Lower leg skin (tissue), 3 donors: ENCODE measurements at regions not wholly inside any gene's neighbourhood (a gene's known extent, or its start where the extent isn't known, plus 50 kb on each side); places are given as distances from the start of the nearest gene placed in this dataset.

Experiments
- POLR2A ChIP-seq, 2 donors: fragments of 450-650 bp; IDR thresholded peaks; one replicate each; pipeline ENCODE4 v1.6.1; 2016 to 2017; ENCODE audit warnings: antibody characterized with exemption in 2 of 2, mild to moderate bottlenecking in 1 of 2, moderate library complexity in 1 of 2
- TF ChIP-seq, protein P1 (sequence below), 3 donors: fragments of 450-650 bp; IDR thresholded peaks; one replicate each; pipeline ENCODE4 v1.5.1; 2016; ENCODE audit warnings: antibody characterized with exemption in 3 of 3, mild to moderate bottlenecking in 3 of 3, moderate library complexity in 2 of 3

DNA sequence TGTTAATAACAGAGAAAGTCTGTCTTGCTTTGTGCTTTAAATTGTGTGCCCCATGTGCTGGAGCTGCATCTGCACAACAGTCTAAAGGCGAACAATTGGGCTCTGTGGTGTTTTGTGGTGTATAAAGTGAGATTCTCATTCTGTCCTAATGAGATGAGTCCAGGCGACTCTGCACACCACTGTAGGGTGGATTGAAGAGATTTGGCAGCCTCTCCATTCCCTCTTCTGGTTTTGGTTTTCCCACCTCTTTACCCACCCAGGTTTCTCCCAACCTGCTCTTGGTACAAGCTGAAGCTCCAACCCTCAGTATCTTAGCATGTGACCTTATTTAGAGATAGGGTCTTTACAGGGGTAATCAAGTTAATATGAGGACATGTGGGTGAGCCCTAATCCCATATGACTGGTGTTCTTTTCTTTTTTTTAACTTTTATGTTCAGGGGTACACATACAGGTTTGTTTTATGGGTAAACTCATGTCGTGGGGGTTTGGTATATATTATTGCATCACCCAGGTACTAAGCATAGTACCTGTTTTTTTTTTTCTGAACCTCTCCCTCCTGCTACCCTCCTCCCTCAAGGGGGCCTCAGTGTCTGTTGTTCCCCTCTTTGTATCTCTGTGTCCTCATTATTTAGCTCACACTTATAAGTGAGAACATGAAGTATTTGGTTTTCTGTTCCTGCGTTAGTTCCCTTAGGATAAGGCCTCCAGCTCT lies 217.6 kb upstream of the DTNBP1 start:
- no peak for TF ChIP-seq POLR2A (IDR thresholded peaks at IDR 0.05)
- TF ChIP-seq, protein P1, sequence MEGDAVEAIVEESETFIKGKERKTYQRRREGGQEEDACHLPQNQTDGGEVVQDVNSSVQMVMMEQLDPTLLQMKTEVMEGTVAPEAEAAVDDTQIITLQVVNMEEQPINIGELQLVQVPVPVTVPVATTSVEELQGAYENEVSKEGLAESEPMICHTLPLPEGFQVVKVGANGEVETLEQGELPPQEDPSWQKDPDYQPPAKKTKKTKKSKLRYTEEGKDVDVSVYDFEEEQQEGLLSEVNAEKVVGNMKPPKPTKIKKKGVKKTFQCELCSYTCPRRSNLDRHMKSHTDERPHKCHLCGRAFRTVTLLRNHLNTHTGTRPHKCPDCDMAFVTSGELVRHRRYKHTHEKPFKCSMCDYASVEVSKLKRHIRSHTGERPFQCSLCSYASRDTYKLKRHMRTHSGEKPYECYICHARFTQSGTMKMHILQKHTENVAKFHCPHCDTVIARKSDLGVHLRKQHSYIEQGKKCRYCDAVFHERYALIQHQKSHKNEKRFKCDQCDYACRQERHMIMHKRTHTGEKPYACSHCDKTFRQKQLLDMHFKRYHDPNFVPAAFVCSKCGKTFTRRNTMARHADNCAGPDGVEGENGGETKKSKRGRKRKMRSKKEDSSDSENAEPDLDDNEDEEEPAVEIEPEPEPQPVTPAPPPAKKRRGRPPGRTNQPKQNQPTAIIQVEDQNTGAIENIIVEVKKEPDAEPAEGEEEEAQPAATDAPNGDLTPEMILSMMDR (IDR thresholded peaks at IDR 0.05): no peak
